Trophoblast cell (in vitro differentiated cells and primary cell): ENCODE measurements at regions not wholly inside any gene's neighbourhood (a gene's known extent, or its start where the extent isn't known, plus 50 kb on each side); places are given as distances from the start of the nearest gene placed in this dataset.

ENCODE experiments used
- DNase-seq, 2 donors: peaks; one replicate each; pipeline ENCODE4 v3.0.0-alpha.2; 2016
- H2AFZ ChIP-seq: 2 replicates; pipeline ENCODE4 v1.6.1; 2013; ENCODE audit warnings: low read length, moderate library complexity, mild to moderate bottlenecking; ENCODE audit not compliant: insufficient read depth, poor library complexity
- H2AK5ac ChIP-seq: 2 replicates; pipeline ENCODE4 v1.6.1; 2013; ENCODE audit warnings: mild to moderate bottlenecking, low read length
- H2BK120ac ChIP-seq: 2 replicates; pipeline ENCODE4 v1.6.1; 2013; ENCODE audit warnings: low read length, mild to moderate bottlenecking, moderate library complexity; ENCODE audit not compliant: insufficient read depth, poor library complexity
- H2BK12ac ChIP-seq: 2 replicates; pipeline ENCODE4 v1.6.1; 2013; ENCODE audit warnings: mild to moderate bottlenecking, low read length, moderate library complexity
- H2BK5ac ChIP-seq: 2 replicates; pipeline ENCODE4 v1.6.1; 2013; ENCODE audit warnings: low read length, low read depth, moderate library complexity, mild to moderate bottlenecking; ENCODE audit not compliant: poor library complexity
- H3K14ac ChIP-seq: 2 replicates; pipeline ENCODE4 v1.6.1; 2013; ENCODE audit warnings: mild to moderate bottlenecking, low read length
- H3K18ac ChIP-seq: 2 replicates; pipeline ENCODE4 v1.6.1; 2013; ENCODE audit warnings: mild to moderate bottlenecking, low read length
- H3K23ac ChIP-seq: 2 replicates; pipeline ENCODE4 v1.6.1; 2013; ENCODE audit warnings: low read length
- H3K27ac ChIP-seq: 2 replicates; pipeline ENCODE4 v1.5.1; 2013; ENCODE audit warnings: low read depth, mild to moderate bottlenecking, inconsistent platforms, low read length, moderate library complexity
- H3K27me3 ChIP-seq: 2 replicates; pipeline ENCODE4 v1.6.1; 2013; ENCODE audit warnings: inconsistent platforms, mild to moderate bottlenecking, low read length, moderate library complexity; ENCODE audit not compliant: insufficient read depth
- H3K36me3 ChIP-seq, 2 experiments: 1 replicate in 1 of 2; 2 replicates in 1 of 2; pipeline ENCODE4 v1.6.1; 2013; ENCODE audit warnings: low read length in 2 of 2, mild to moderate bottlenecking in 2 of 2, moderate library complexity in 1 of 2; ENCODE audit not compliant: insufficient read depth in 2 of 2, control insufficient read depth in 1 of 2
- H3K4ac ChIP-seq: 2 replicates; pipeline ENCODE4 v1.6.1; 2013; ENCODE audit warnings: low read depth, mild to moderate bottlenecking, low read length, moderate library complexity
- H3K4me1 ChIP-seq, 2 experiments: 1 replicate in 1 of 2; 2 replicates in 1 of 2; pipeline ENCODE4 v1.6.1; 2013; ENCODE audit warnings: low read length in 2 of 2, mild to moderate bottlenecking in 2 of 2, moderate library complexity in 1 of 2; ENCODE audit not compliant: insufficient read depth in 2 of 2, control insufficient read depth in 1 of 2
- H3K4me2 ChIP-seq: 2 replicates; pipeline ENCODE4 v1.6.1; 2013; ENCODE audit warnings: inconsistent platforms, mild to moderate bottlenecking, low read length, moderate library complexity
- H3K4me3 ChIP-seq: 2 replicates; pipeline ENCODE4 v1.5.1; 2013; ENCODE audit warnings: mild to moderate bottlenecking, low read depth, low read length, inconsistent platforms
- H3K79me1 ChIP-seq: one replicate; pipeline ENCODE4 v1.6.1; 2013; ENCODE audit warnings: low read length
- H3K79me2 ChIP-seq: 2 replicates; pipeline ENCODE4 v1.6.1; 2013; ENCODE audit warnings: low read length, mild to moderate bottlenecking; ENCODE audit not compliant: control insufficient read depth, insufficient read depth, poor library complexity
- H3K9ac ChIP-seq: 2 replicates; pipeline ENCODE4 v1.6.1; 2013; ENCODE audit warnings: mild to moderate bottlenecking, low read length
- H3K9me3 ChIP-seq: 2 replicates; pipeline ENCODE4 v1.6.1; 2013; ENCODE audit warnings: low read depth, mild to moderate bottlenecking, control low read depth, inconsistent platforms, low read length; ENCODE audit not compliant: insufficient read depth
- H4K12ac ChIP-seq: 2 replicates; pipeline ENCODE4 v1.6.1; 2013; ENCODE audit warnings: low read depth, mild to moderate bottlenecking, low read length, moderate library complexity
- H4K8ac ChIP-seq: 2 replicates; pipeline ENCODE4 v1.6.1; 2013; ENCODE audit warnings: low read depth, mild to moderate bottlenecking, low read length, moderate library complexity
- H4K91ac ChIP-seq: one replicate; pipeline ENCODE4 v1.6.1; 2013; ENCODE audit warnings: low read depth, mild to moderate bottlenecking, low read length, moderate library complexity
- WGBS: extraction: QIAGEN DNeasy Blood & Tissue Kit; methylation state at CpG from one replicate; pipeline ENCODE4 v1.1.7; 2013; ENCODE audit warnings: missing lambda C conversion rate; ENCODE audit not compliant: insufficient read length, insufficient coverage; ENCODE audit errors: extremely low coverage; 5-methylcytosine and 5-hydroxymethylcytosine counted together

DNA sequence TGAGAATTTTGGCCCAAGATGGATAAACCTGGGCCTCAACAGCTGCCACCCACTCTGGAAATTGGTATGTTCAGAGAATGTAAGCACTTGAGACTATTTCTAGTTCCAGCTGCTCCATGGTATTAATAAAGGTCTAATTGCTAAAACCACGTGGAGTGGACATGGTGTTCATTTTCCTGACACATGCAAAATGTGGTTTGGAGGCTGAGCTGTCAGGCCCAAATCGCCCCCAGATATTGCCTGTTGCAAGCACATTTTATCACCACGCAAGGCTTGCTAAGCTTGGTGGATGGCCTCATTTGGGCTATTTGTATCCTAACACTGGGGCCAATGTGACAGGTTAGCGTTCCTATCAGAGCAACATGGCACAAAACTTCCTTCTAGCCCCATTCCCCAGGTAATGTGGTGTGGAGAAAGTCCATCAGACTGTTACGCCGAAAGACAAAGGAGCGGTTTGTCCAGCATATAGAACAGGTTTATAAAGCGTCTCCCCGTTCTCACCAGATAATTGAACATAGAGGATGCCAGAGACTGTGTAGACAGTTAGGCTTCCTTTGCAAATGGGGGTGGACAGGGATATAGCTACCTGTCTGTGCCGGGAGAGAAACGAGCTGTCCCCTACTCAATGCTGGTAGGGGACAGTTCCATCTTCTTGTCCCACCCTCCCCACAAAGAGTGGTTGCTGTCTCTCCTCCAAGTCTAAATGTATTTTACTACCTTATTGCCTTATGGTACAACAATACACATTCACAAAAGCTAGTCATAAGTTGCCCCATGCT, 78.0 kb upstream of the ANKRD1 start:
- no peak overlapping the region for H3K4me3 ChIP-seq
- H2AK5ac ChIP-seq = no peak overlapping the region
- no peak overlapping the region for H2BK5ac ChIP-seq
- H4K8ac ChIP-seq = no peak overlapping the region
- H3K23ac ChIP-seq = no peak overlapping the region
- H2BK12ac ChIP-seq = no peak overlapping the region
- H3K9me3 ChIP-seq = peaks cover 2% of the 10 kb centered on the region
- no peak for DNase-seq
- no peak overlapping the region for H3K14ac ChIP-seq
- H4K12ac ChIP-seq = no peak overlapping the region
- H4K91ac ChIP-seq = no peak overlapping the region
- no peaks in the 10 kb centered on the region for H3K27me3 ChIP-seq
- no peak overlapping the region for H3K4ac ChIP-seq
- H3K4me2 ChIP-seq = no peak overlapping the region
- H3K79me1 ChIP-seq = no peaks in the 10 kb centered on the region
- H3K9ac ChIP-seq = no peak overlapping the region
- H2BK120ac ChIP-seq = no peak overlapping the region
- no peak overlapping the region for H3K27ac ChIP-seq
- no peak overlapping the region for H2AFZ ChIP-seq
- no peak overlapping the region for H3K18ac ChIP-seq
- H3K79me2 ChIP-seq = no peaks in the 10 kb centered on the region
- H3K36me3 ChIP-seq = no peaks in the 10 kb centered on the region
- no peaks in the 10 kb centered on the region for H3K4me1 ChIP-seq
- WGBS = no CpG with 5 or more reads among the region's 11 CpGs

- H4K8ac ChIP-seq = no peak overlapping the region
- H3K36me3 ChIP-seq = no peaks in the 10 kb centered on the region
- H3K4me1 ChIP-seq = no peaks in the 10 kb centered on the region
- H2BK5ac ChIP-seq = no peak overlapping the region
- no peak overlapping the region for H3K18ac ChIP-seq
- H2BK120ac ChIP-seq = no peak overlapping the region
- H3K27ac ChIP-seq = no peak overlapping the region
- no peak overlapping the region for H4K12ac ChIP-seq
- no peak overlapping the region for H3K4me3 ChIP-seq
- peak in 1 of 2 donors; percentile 5 for DNase-seq
- no CpG with 5 or more reads among the region's 5 CpGs for WGBS
- H3K9ac ChIP-seq = no peak overlapping the region
- no peak overlapping the region for H3K14ac ChIP-seq
- H3K9me3 ChIP-seq = peaks cover 2% of the 10 kb centered on the region
- H3K79me1 ChIP-seq = no peaks in the 10 kb centered on the region
- H3K4me2 ChIP-seq = no peak overlapping the region
- no peaks in the 10 kb centered on the region for H3K79me2 ChIP-seq
- no peak overlapping the region for H3K4ac ChIP-seq
- H3K27me3 ChIP-seq = no peaks in the 10 kb centered on the region
- no peak overlapping the region for H2AK5ac ChIP-seq
- no peak overlapping the region for H2AFZ ChIP-seq
- no peak overlapping the region for H3K23ac ChIP-seq
- H4K91ac ChIP-seq = no peak overlapping the region
- no peak overlapping the region for H2BK12ac ChIP-seq
Observed at GRCh38 chr10:90999512-91000172, 78.8 kb upstream of the ANKRD1 start.

DNA sequence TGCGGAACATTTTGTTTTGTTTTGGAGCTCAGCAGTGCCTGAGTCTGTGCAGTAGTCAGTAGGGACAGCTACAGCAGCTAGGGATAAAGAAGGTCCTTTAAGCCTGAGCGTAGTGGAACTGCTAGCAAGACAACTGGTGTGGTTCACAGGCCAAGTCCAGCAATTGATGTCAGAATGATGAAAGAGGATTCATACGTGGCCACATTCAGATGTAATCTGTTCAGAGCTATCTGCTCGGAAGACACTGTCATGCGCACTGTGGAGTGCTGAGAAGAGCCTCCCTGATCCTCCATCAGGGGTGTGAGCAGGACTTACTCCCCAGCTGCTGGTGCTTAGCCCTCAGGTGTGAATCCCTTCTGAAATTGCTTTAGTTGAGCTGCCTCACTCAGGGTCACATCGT, 79.6 kb upstream of the ANKRD1 start:
- Histone ChIP-seq H3K27ac (no peak overlapping the region), H2AK5ac (no peak overlapping the region), H3K4ac (no peak overlapping the region), H3K9me3 (peaks cover 2% of the 10 kb centered on the region), H3K4me3 (no peak overlapping the region), H4K91ac (no peak overlapping the region), H3K4me2 (no peak overlapping the region), H3K79me1 (no peaks in the 10 kb centered on the region), H2BK120ac (no peak overlapping the region), H3K23ac (no peak overlapping the region), H4K8ac (no peak overlapping the region), H3K14ac (no peak overlapping the region), H2BK5ac (no peak overlapping the region), H3K36me3 (no peaks in the 10 kb centered on the region), H3K79me2 (no peaks in the 10 kb centered on the region), H4K12ac (no peak overlapping the region), H2AFZ (no peak overlapping the region), H3K27me3 (no peaks in the 10 kb centered on the region), H3K9ac (no peak overlapping the region), H3K18ac (no peak overlapping the region), H3K4me1 (no peaks in the 10 kb centered on the region), H2BK12ac (no peak overlapping the region)
- DNase-seq = peak in 1 of 2 donors; percentile 28
- no CpG with 5 or more reads among the region's 6 CpGs for WGBS

GRCh38 chr10:91000985-91001384, 80.1 kb upstream of the ANKRD1 start:
- no CpG with 5 or more reads among the region's 1 CpG for WGBS
- no peak overlapping the region for H2BK120ac ChIP-seq
- H3K9me3 ChIP-seq = peaks cover 2% of the 10 kb centered on the region
- no peak overlapping the region for H4K12ac ChIP-seq
- no peak overlapping the region for H2BK5ac ChIP-seq
- no peaks in the 10 kb centered on the region for H3K4me1 ChIP-seq
- H3K4ac ChIP-seq = no peak overlapping the region
- no peak overlapping the region for H4K8ac ChIP-seq
- no peaks in the 10 kb centered on the region for H3K27me3 ChIP-seq
- H3K4me2 ChIP-seq = no peak overlapping the region
- peak in 1 of 2 donors; percentile 4 for DNase-seq
- no peak overlapping the region for H3K14ac ChIP-seq
- no peak overlapping the region for H4K91ac ChIP-seq
- no peak overlapping the region for H3K27ac ChIP-seq
- no peak overlapping the region for H2AFZ ChIP-seq
- no peak overlapping the region for H2AK5ac ChIP-seq
- H3K79me2 ChIP-seq = no peaks in the 10 kb centered on the region
- H3K36me3 ChIP-seq = no peaks in the 10 kb centered on the region
- H3K4me3 ChIP-seq = no peak overlapping the region
- no peaks in the 10 kb centered on the region for H3K79me1 ChIP-seq
- H3K23ac ChIP-seq = no peak overlapping the region
- no peak overlapping the region for H3K18ac ChIP-seq
- H2BK12ac ChIP-seq = no peak overlapping the region
- no peak overlapping the region for H3K9ac ChIP-seq
